GM06990 (cell line): ENCODE measurements at regions not wholly inside any gene's neighbourhood (a gene's known extent, or its start where the extent isn't known, plus 50 kb on each side); places are given as distances from the start of the nearest gene placed in this dataset.

Experiments
- DNase-seq: peaks from one replicate; pipeline ENCODE4 v3.0.0-alpha.2; 2011; ENCODE audit not compliant: insufficient read length; ENCODE audit errors: extremely low read depth
- H3K27me3 ChIP-seq: replicated peaks from 2 replicates; pipeline ENCODE4 v1.6.0; 2011; ENCODE audit warnings: low read length; ENCODE audit not compliant: control insufficient read depth, insufficient read depth
- H3K36me3 ChIP-seq: 2 replicates; pipeline ENCODE4 v1.5.1; 2011; ENCODE audit warnings: low read length; ENCODE audit not compliant: control insufficient read depth, insufficient read depth
- H3K4me3 ChIP-seq: replicated peaks from 2 replicates; pipeline ENCODE4 v1.5.1; 2011; ENCODE audit warnings: low read depth, mild to moderate bottlenecking, control low read depth, low read length
- TF ChIP-seq, protein P1 (sequence below): IDR thresholded peaks from 2 replicates; pipeline ENCODE4 v1.5.1; 2011; ENCODE audit warnings: low read length, control low read depth, mild to moderate bottlenecking, inconsistent platforms; ENCODE audit not compliant: insufficient read depth, poor library complexity, severe bottlenecking

DNA sequence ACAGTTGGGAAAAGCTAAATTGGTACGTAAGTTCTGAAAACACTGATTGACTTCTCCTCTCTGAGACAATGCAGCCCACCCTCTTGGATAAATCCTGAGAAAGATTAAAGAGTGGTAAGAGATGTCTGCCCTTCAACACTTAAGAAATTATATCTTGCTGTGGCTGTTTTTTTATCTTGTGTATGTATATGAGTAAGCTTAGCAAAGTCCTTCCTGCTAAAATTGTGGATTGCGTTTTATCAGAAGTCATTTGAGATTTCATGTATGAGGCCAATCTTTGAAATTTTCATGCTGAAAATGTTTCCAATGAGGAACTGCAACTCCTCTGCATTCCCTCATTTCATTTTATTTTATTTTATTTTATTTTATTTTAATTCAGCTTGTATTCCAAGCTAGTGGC, 106.2 kb upstream of the INHBA start:
- no peak overlapping the region for H3K4me3 ChIP-seq
- no peaks in the 10 kb centered on the region for H3K36me3 ChIP-seq
- no peaks in the 10 kb centered on the region for H3K27me3 ChIP-seq
- TF ChIP-seq, protein P1, sequence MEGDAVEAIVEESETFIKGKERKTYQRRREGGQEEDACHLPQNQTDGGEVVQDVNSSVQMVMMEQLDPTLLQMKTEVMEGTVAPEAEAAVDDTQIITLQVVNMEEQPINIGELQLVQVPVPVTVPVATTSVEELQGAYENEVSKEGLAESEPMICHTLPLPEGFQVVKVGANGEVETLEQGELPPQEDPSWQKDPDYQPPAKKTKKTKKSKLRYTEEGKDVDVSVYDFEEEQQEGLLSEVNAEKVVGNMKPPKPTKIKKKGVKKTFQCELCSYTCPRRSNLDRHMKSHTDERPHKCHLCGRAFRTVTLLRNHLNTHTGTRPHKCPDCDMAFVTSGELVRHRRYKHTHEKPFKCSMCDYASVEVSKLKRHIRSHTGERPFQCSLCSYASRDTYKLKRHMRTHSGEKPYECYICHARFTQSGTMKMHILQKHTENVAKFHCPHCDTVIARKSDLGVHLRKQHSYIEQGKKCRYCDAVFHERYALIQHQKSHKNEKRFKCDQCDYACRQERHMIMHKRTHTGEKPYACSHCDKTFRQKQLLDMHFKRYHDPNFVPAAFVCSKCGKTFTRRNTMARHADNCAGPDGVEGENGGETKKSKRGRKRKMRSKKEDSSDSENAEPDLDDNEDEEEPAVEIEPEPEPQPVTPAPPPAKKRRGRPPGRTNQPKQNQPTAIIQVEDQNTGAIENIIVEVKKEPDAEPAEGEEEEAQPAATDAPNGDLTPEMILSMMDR: no peak
- DNase-seq: no peak

DNA sequence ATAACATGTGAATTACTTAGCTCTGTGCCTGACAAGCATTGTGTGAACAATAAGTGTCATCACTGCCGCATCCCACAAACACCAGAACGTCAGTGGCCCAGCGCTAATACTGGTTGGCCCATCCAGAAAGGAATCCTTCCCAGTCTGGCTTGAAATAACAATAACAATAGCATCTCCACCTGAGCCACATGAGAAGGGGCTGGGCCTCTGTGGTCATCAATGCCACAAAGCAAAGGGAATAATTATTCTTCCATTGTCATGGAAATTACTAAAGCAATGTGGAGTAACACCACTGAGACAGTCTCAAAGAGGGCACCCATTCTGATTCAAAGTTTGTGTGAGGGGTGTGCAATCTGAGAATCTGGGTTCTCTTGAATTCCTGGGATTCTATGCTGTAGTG, 105.7 kb upstream of the INHBA start:
- H3K36me3 ChIP-seq: no peaks in the 10 kb centered on the region
- H3K27me3 ChIP-seq: no peaks in the 10 kb centered on the region
- TF ChIP-seq, protein P1: no peak
- no peak for DNase-seq
- H3K4me3 ChIP-seq: no peak overlapping the region

DNA sequence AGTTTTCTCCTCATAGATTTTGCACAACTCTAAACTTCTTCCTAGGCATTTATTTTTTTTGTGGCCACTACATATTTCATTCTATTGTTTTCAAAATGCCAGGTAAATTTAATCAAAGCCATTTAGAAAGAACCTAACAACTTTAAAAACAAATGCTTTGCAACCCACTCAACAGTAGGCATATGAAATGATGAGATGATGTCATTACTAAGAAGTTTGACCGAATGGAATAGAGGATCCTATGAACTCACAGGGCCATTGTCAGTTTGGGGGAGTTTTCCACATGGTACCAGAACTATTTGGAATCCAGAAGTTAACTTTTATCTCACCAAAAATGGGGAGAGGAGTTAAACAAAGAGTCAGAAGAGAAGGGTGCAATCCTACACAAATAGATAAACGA, 100.7 kb upstream of the INHBA start:
- DNase-seq: no peak
- Histone ChIP-seq H3K27me3 (no peaks in the 10 kb centered on the region), H3K36me3 (no peaks in the 10 kb centered on the region), H3K4me3 (no peak overlapping the region)
- TF ChIP-seq, protein P1: no peak

- H3K27me3 ChIP-seq: no peaks in the 10 kb centered on the region
- TF ChIP-seq, protein P1: no peak
- H3K36me3 ChIP-seq: no peaks in the 10 kb centered on the region
- H3K4me3 ChIP-seq: no peak overlapping the region
- no peak for DNase-seq
These were observed 93.4 kb upstream of the INHBA start for GRCh38 chr7:41796331-41796730.

- Histone ChIP-seq H3K4me3 (no peak overlapping the region), H3K27me3 (no peaks in the 10 kb centered on the region), H3K36me3 (no peaks in the 10 kb centered on the region)
- TF ChIP-seq, protein P1: no peak
- DNase-seq: no peak
These were observed 92.5 kb upstream of the INHBA start for GRCh38 chr7:41795276-41795833.

GRCh38 chr7:41793556-41793955, 90.7 kb upstream of the INHBA start:
- no peak for DNase-seq
- TF ChIP-seq, protein P1: no peak
- H3K4me3 ChIP-seq: no peak overlapping the region
- no peaks in the 10 kb centered on the region for H3K27me3 ChIP-seq
- H3K36me3 ChIP-seq: no peaks in the 10 kb centered on the region
